ENCODE measurements at regions not wholly inside any gene's neighbourhood (a gene's known extent, or its start where the extent isn't known, plus 50 kb on each side); places are given as distances from the start of the nearest gene placed in this dataset.

DNA sequence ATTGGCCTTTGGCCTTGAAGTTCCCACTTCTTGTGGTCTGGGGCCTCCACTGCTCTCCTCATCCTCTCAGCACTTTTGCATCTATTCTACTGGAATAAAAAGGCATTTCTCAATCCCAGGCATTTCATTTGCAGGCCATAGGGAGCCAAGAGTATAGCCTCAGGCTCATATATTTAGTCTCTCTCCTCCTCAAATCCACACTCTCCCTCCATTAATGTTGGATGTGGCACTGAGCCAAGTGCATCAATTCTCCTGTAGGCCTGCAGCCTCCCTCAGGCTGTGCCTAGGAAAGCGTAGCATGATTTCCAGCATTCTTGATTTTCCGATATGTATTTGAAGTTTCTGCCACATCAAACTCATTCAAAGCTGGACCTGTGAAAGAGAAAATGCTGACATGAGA is 211.5 kb upstream of the CPNE8 start:
- H3K9ac ChIP-seq (replicated peaks in 1 of 4; ENCODE audit: extremely low read depth in 1 of 4, low read depth in 3 of 4, low read length in 3 of 4) = no peak overlapping the region
- WGBS, 2 experiments (ENCODE audit: extremely low coverage in 1 of 2, insufficient coverage in 1 of 2, insufficient read length in 1 of 2, insufficient replicate concordance in 2 of 2, low coverage in 1 of 2, low lambda C conversion rate in 2 of 2, missing lambda C conversion rate in 1 of 2) = 83% methylated on average over 2 of the region's 2 CpGs; no CpG with 5 or more reads in 1 of the 2 experiments
- H3K23ac ChIP-seq (ENCODE audit: insufficient read length) = no peak overlapping the region
- POLR2A ChIA-PET (ENCODE audit: partially characterized antibody) = interaction anchor here (0.9 kb wide), 1 partner anchor 9 kb away, joined by 3 read pairs; no protein-coding TSS in a partner anchor
- no peak overlapping the region for H2AK5ac ChIP-seq (ENCODE audit: low read depth, low read length)
- no peaks in the 10 kb centered on the region for H3K36me3 ChIP-seq (ENCODE audit: control insufficient read depth in 2 of 4, insufficient read depth in 4 of 4, low read length in 3 of 4)
- H2BK5ac ChIP-seq (ENCODE audit: low read depth, low read length) = no peak overlapping the region
- DNase-seq (ENCODE audit: low read depth in 1 of 2, low spot score in 2 of 2) (no peak), FAIRE-seq (no peak)
- no peak overlapping the region for H3K4ac ChIP-seq (replicated peaks; ENCODE audit: insufficient read length, low read depth, low read length)
- H3K4me2 ChIP-seq (ENCODE audit: insufficient read depth in 1 of 2, low read depth in 2 of 2, low read length in 2 of 2) = no peak overlapping the region
- H3K79me2 ChIP-seq (ENCODE audit: control insufficient read depth in 1 of 2, insufficient read depth in 2 of 2, low read length in 2 of 2) = no peaks in the 10 kb centered on the region
- no peak overlapping the region for H3K18ac ChIP-seq (ENCODE audit: extremely low read depth, low read length)
- no peak overlapping the region for H4K5ac ChIP-seq (ENCODE audit: insufficient read length, low read depth, low read length)
- H3K4me1 ChIP-seq (replicated peaks in 1 of 4; ENCODE audit: control insufficient read depth in 3 of 4, insufficient read depth in 4 of 4, low read length in 3 of 4) = no peaks in the 10 kb centered on the region
- H3K4me3 ChIP-seq (ENCODE audit: extremely low read depth in 1 of 4, insufficient read depth in 2 of 4, low read depth in 3 of 4, low read length in 4 of 4) = no peak overlapping the region
- H4K20me1 ChIP-seq (replicated peaks in 1 of 2; ENCODE audit: control insufficient read depth in 1 of 2, insufficient read depth in 2 of 2, low read length in 2 of 2) = no peaks in the 10 kb centered on the region
- no peak overlapping the region for H2BK15ac ChIP-seq (ENCODE audit: low read length)
- no peaks in the 10 kb centered on the region for H3K27me3 ChIP-seq (replicated peaks in 1 of 4; ENCODE audit: control insufficient read depth in 3 of 4, extremely low read depth in 1 of 4, insufficient read depth in 3 of 4, low read length in 3 of 4)
- H3K79me1 ChIP-seq (ENCODE audit: low read depth, low read length) = no peaks in the 10 kb centered on the region
- no peak overlapping the region for H4K8ac ChIP-seq (ENCODE audit: extremely low read depth, insufficient read depth, low read length)
- no peak overlapping the region for H3K56ac ChIP-seq (replicated peaks; ENCODE audit: insufficient read length, low read depth, low read length)
- TF ChIP-seq SRF (IDR thresholded peaks at IDR 0.05; ENCODE audit: low read depth, low read length) = no peak
- no peak for TF ChIP-seq EGR1 (IDR thresholded peaks at IDR 0.05; ENCODE audit: borderline replicate concordance, low read depth, low read length)
- no peak for TF ChIP-seq POLR2AphosphoS5 (IDR thresholded peaks at IDR 0.05; ENCODE audit: low read depth, low read length)
- TF ChIP-seq NRF1 (IDR thresholded peaks at IDR 0.05; ENCODE audit: low read depth, low read length) = no peak
- no peak for TF ChIP-seq BRCA1 (IDR thresholded peaks at IDR 0.05; ENCODE audit: low read depth, low read length)
- no peak for TF ChIP-seq HDAC2 (IDR thresholded peaks at IDR 0.05; ENCODE audit: borderline replicate concordance in 1 of 2, low read depth in 2 of 2, low read length in 2 of 2)
- H2BK12ac ChIP-seq (ENCODE audit: low read depth, low read length) = no peak overlapping the region
- no peak overlapping the region for H2BK120ac ChIP-seq (replicated peaks; ENCODE audit: low read depth, low read length)
- H3K14ac ChIP-seq (ENCODE audit: insufficient read length) = no peak overlapping the region
- no peak overlapping the region for H4K91ac ChIP-seq (replicated peaks; ENCODE audit: insufficient read length, low read length)
- H3K27ac ChIP-seq (ENCODE audit: low read depth, low read length) = no peak overlapping the region
- H2BK20ac ChIP-seq (ENCODE audit: low read length) = 0 out of 2 replicates have a peak overlapping the region, but pooled peaks have one; percentile 66
- no peaks in the 10 kb centered on the region for H3K23me2 ChIP-seq (ENCODE audit: low read depth, low read length)
- H3K9me3 ChIP-seq (ENCODE audit: insufficient read depth in 2 of 2, low read depth in 1 of 2, low read length in 1 of 2) = no peaks in the 10 kb centered on the region
- peak overlapping the region; percentile 4; the same call in 1 of the 2 replicates for H2AFZ ChIP-seq (ENCODE audit: low read length)
- CTCF ChIA-PET (ENCODE audit: partially characterized antibody) = interaction anchor here (0.5 to 1.0 kb wide), 3 partner anchors 13 to 157 kb away, joined by 3 read pairs; no protein-coding TSS in a partner anchor
